GM04504 (cell line): ENCODE measurements at regions not wholly inside any gene's neighbourhood (a gene's known extent, or its start where the extent isn't known, plus 50 kb on each side); places are given as distances from the start of the nearest gene placed in this dataset.
A peak's percentile ranks its signal among the peaks of the same experiment; 100 is the strongest.

Experiments used
- DNase-seq: peaks from one replicate; pipeline ENCODE4 v3.0.0-alpha.2; 2012; ENCODE audit warnings: low read depth

GRCh38 chr4:41428601-41429279 lies 109.2 kb upstream of the LIMCH1 start:
- no peak for DNase-seq

GRCh38 chr4:41429280-41429669 lies 108.7 kb upstream of the LIMCH1 start:
- DNase-seq: no peak

GRCh38 chr4:41430792-41431191 lies 107.2 kb upstream of the LIMCH1 start:
- DNase-seq: peak; percentile 40

- DNase-seq: no peak
These were observed 106.7 kb upstream of the LIMCH1 start for GRCh38 chr4:41431276-41431675.

- DNase-seq: no peak
These were observed 105.7 kb upstream of the LIMCH1 start for GRCh38 chr4:41432219-41432618.

- peak; percentile 74 for DNase-seq
These were observed 105.1 kb upstream of the LIMCH1 start for GRCh38 chr4:41432881-41433280.

GRCh38 chr4:41433361-41433760 lies 104.6 kb upstream of the LIMCH1 start:
- DNase-seq: no peak

GRCh38 chr4:41435510-41435909 lies 102.4 kb upstream of the LIMCH1 start:
- DNase-seq: no peak

GRCh38 chr4:41436419-41436818 lies 101.5 kb upstream of the LIMCH1 start:
- DNase-seq: no peak

GRCh38 chr4:41437111-41437536 lies 100.8 kb upstream of the LIMCH1 start:
- DNase-seq: no peak

GRCh38 chr4:41438931-41439297 lies 99.0 kb upstream of the LIMCH1 start:
- DNase-seq: no peak

GRCh38 chr4:41442810-41443209 lies 95.1 kb upstream of the LIMCH1 start:
- no peak for DNase-seq

GRCh38 chr4:41443340-41444079 lies 94.4 kb upstream of the LIMCH1 start:
- DNase-seq: no peak

GRCh38 chr4:41446391-41446790 lies 91.6 kb upstream of the LIMCH1 start:
- no peak for DNase-seq

- no peak for DNase-seq
These were observed 90.8 kb upstream of the LIMCH1 start for GRCh38 chr4:41446981-41447725.

GRCh38 chr4:41448934-41449333 lies 89.0 kb upstream of the LIMCH1 start:
- DNase-seq: no peak

- no peak for DNase-seq
These were observed 86.0 kb upstream of the LIMCH1 start for GRCh38 chr4:41451961-41452360.

- no peak for DNase-seq
These were observed 85.3 kb upstream of the LIMCH1 start for GRCh38 chr4:41452484-41453225.

GRCh38 chr4:41454423-41454822 lies 83.5 kb upstream of the LIMCH1 start:
- DNase-seq: no peak

GRCh38 chr4:41455206-41455605 lies 82.8 kb upstream of the LIMCH1 start:
- no peak for DNase-seq

- DNase-seq: no peak
These were observed 81.3 kb upstream of the LIMCH1 start for GRCh38 chr4:41456559-41457101.

- no peak for DNase-seq
These were observed 79.3 kb upstream of the LIMCH1 start for GRCh38 chr4:41458689-41459088.
